K562 (cell line): ENCODE measurements at regions not wholly inside any gene's neighbourhood (a gene's known extent, or its start where the extent isn't known, plus 50 kb on each side); places are given as distances from the start of the nearest gene placed in this dataset.

Experiments used
- ATAC-seq: fragments of 200-7000 bp; cut with Tn5 transposase; 3 replicates; pipeline ENCODE4 v1.9.1; 2020; ENCODE audit warnings: moderate library complexity
- BruUV-seq: library from RNA; stranded (reverse); fragments of 400-500 nt; replicated peaks from 2 replicates; lab custom pipeline; 2021; lab: Mats Ljungman, UMichigan
- CTCF ChIA-PET: fragments of 300-600 bp; formaldehyde crosslinking; extraction: SDS; loops from one replicate; lab custom pipeline; 2021; ENCODE audit warnings: low intra/inter-chr PET ratio; lab: Yijun Ruan, JAX
- POLR2A ChIA-PET: fragments of 300-600, 350-650 bp; sonication (Branson Sonifier 250); formaldehyde crosslinking; extraction: SDS; loops from one replicate; lab custom pipeline; 2021; ENCODE audit warnings: antibody characterized with exemption, inconsistent platforms; lab: Yijun Ruan, JAX
- DNase-seq, 4 experiments: peaks; one replicate each; pipeline versions ENCODE4 v3.0.0 to v3.0.0-alpha.2; 2011 to 2018; ENCODE audit warnings: low spot score in 3 of 4, mixed read lengths in 3 of 4; ENCODE audit errors: extremely low read depth in 1 of 4
- FAIRE-seq: peaks from 2 replicates; lab custom pipeline; 2011; peaks lifted over from hg19 to GRCh38; lab: Jason Lieb, UNC
- H2AFZ ChIP-seq: 2 replicates; pipeline ENCODE4 v1.6.0; 2011; ENCODE audit warnings: low read depth, low read length, control low read depth, inconsistent platforms
- H3K27ac ChIP-seq: fragments of 200-600 bp; 3 replicates; pipeline ENCODE4 v1.8.0; 2011; ENCODE audit warnings: low read depth, mild to moderate bottlenecking, control low read depth, inconsistent platforms, low read length, moderate library complexity, mixed read lengths; ENCODE audit errors: extremely low read depth
- H3K27me3 ChIP-seq, 2 experiments: fragments of 300-600 bp in 1 of 2; 2 replicates in 1 of 2; 3 replicates in 1 of 2; pipeline versions ENCODE4 v1.6.0 to v1.8.0; 2011; ENCODE audit warnings: inconsistent platforms in 2 of 2, low read length in 2 of 2, mild to moderate bottlenecking in 1 of 2, mixed read lengths in 1 of 2, moderate library complexity in 1 of 2; ENCODE audit not compliant: control insufficient read depth in 2 of 2, insufficient read depth in 2 of 2
- H3K36me3 ChIP-seq: fragments of 300-600 bp; 3 replicates; pipeline ENCODE4 v1.8.0; 2011; ENCODE audit warnings: mild to moderate bottlenecking, low read length, inconsistent platforms; ENCODE audit not compliant: control insufficient read depth, insufficient read depth
- H3K4me1 ChIP-seq, 2 experiments: fragments of 200-600 bp in 1 of 2; replicated peaks in 1 of 2; 2 replicates in 1 of 2; 3 replicates in 1 of 2; pipeline versions ENCODE4 v1.5.1 to v1.8.0; 2011; ENCODE audit warnings: inconsistent platforms in 2 of 2, low read length in 2 of 2, mild to moderate bottlenecking in 1 of 2, mixed read lengths in 1 of 2, moderate library complexity in 1 of 2; ENCODE audit not compliant: control insufficient read depth in 2 of 2, insufficient read depth in 2 of 2
- H3K4me2 ChIP-seq: 2 replicates; pipeline ENCODE4 v1.6.1; 2011; ENCODE audit warnings: low read length, control low read depth, inconsistent platforms, mixed read lengths; ENCODE audit not compliant: insufficient read depth
- H3K4me3 ChIP-seq: fragments of 200-600 bp; sonication (generic), shearing (Covaris generic); 2 replicates; pipeline ENCODE4 v1.5.1; 2016; ENCODE audit warnings: control low read depth, inconsistent platforms
- H3K79me2 ChIP-seq: fragments of 200-600 bp; 3 replicates; pipeline ENCODE4 v1.8.0; 2011; ENCODE audit warnings: low read length, inconsistent platforms; ENCODE audit not compliant: control insufficient read depth, insufficient read depth
- H3K9ac ChIP-seq, 2 experiments: 2 replicates each; pipeline versions ENCODE4 v1.6.0 to v1.6.1; 2011; ENCODE audit warnings: low read depth in 2 of 2, low read length in 2 of 2, control low read depth in 1 of 2, inconsistent platforms in 1 of 2, mild to moderate bottlenecking in 1 of 2, mixed read lengths in 1 of 2; ENCODE audit not compliant: insufficient read depth in 1 of 2
- H3K9me1 ChIP-seq: one replicate; pipeline ENCODE4 v1.6.0; 2011; ENCODE audit warnings: inconsistent platforms, mild to moderate bottlenecking, low read length, moderate library complexity; ENCODE audit not compliant: control insufficient read depth, insufficient read depth
- H3K9me3 ChIP-seq: replicated peaks from 2 replicates; pipeline ENCODE4 v1.5.1; 2011; ENCODE audit warnings: low read depth, low read length, inconsistent platforms; ENCODE audit not compliant: control insufficient read depth, insufficient read depth
- H4K20me1 ChIP-seq: replicated peaks from 2 replicates; pipeline ENCODE4 v1.6.1; 2011; ENCODE audit warnings: low read length, inconsistent platforms, mixed read lengths; ENCODE audit not compliant: control insufficient read depth, insufficient read depth
- ARNT ChIP-seq, 2 experiments: fragments of 450-650 bp; IDR thresholded peaks; 2 replicates each; pipeline ENCODE4 v1.6.1; 2016; ENCODE audit warnings: mild to moderate bottlenecking in 1 of 2
- HBP1 ChIP-seq: fragments of 450-650 bp; formaldehyde crosslinking; IDR thresholded peaks from 2 replicates; pipeline ENCODE4 v1.4.0; 2022; ENCODE audit warnings: missing genetic modification characterization
- L3MBTL2 ChIP-seq: fragments of 450-650 bp; IDR thresholded peaks from 2 replicates; pipeline ENCODE4 v1.6.1; 2016; ENCODE audit warnings: mild to moderate bottlenecking, moderate library complexity
- LCOR ChIP-seq: sonication (generic); formaldehyde crosslinking; IDR thresholded peaks from 2 replicates; pipeline ENCODE4 v1.8.0; 2022; ENCODE audit warnings: mild to moderate bottlenecking, missing genetic modification reagents
- NFIC ChIP-seq: fragments of 450-650 bp; IDR thresholded peaks from 2 replicates; pipeline ENCODE4 v1.6.1; 2017; ENCODE audit warnings: mild to moderate bottlenecking, inconsistent platforms
- RBM25 ChIP-seq: fragments of 200-400 bp; formaldehyde crosslinking; IDR thresholded peaks from 2 replicates; pipeline ENCODE4 v1.6.1; 2018; ENCODE audit warnings: low read length, low read depth, moderate library complexity; ENCODE audit not compliant: severe bottlenecking
- ZNF239 ChIP-seq: fragments of 250-450 bp; sonication (Bioruptor Pico); IDR thresholded peaks from 2 replicates; pipeline ENCODE4 v1.4.0; 2020; ENCODE audit warnings: mild to moderate bottlenecking
- ZNF282 ChIP-seq: sonication (generic); formaldehyde crosslinking; IDR thresholded peaks from 2 replicates; pipeline ENCODE4 v1.8.1; 2023; ENCODE audit warnings: missing genetic modification reagents
- ZNF778 ChIP-seq: fragments of 450-650 bp; formaldehyde crosslinking; IDR thresholded peaks from 2 replicates; pipeline ENCODE4 v1.4.0; 2020; ENCODE audit warnings: mild to moderate bottlenecking, moderate library complexity
- WGBS: fragments of 100-300 bp; shearing (Covaris generic); methylation state at CpG from one replicate; pipeline ENCODE4 v1.1.6; 2016; ENCODE audit warnings: low coverage, mixed read lengths; ENCODE audit not compliant: insufficient coverage; ENCODE audit errors: missing lambda C conversion rate; 5-methylcytosine and 5-hydroxymethylcytosine counted together
- in situ Hi-C: fragments of 300-500 bp; cut with MboI; formaldehyde crosslinking; loops from 4 replicates; pipeline ENCODE4 v1.15.0; 2018; ENCODE audit warnings: inconsistent platforms, mixed read lengths
- intact Hi-C: fragments of 100-400 bp; cut with micrococcal nuclease; formaldehyde crosslinking; loops from 2 replicates; pipeline ENCODE4 v1.14.2; 2022

- in situ Hi-C loops = no loop called here
- Histone ChIP-seq H3K9me1 (no peaks in the 10 kb centered on the region), H3K79me2 (no peaks in the 10 kb centered on the region), H3K27ac (no peak overlapping the region), H3K9me3 (no peaks in the 10 kb centered on the region), H3K36me3 (no peaks in the 10 kb centered on the region), H3K4me2 (no peak overlapping the region), H2AFZ (no peak overlapping the region), H3K4me1 (peaks cover 0 to 3% of the 10 kb centered on the region in 2 experiments; a peak in 1 of 5 replicates), H3K4me3 (no peak overlapping the region), H4K20me1 (no peaks in the 10 kb centered on the region), H3K27me3 (peaks cover 9 to 22% of the 10 kb centered on the region in 2 experiments), H3K9ac (no peak overlapping the region)
- no peak for ATAC-seq
- FAIRE-seq = no peak
- no TSS peak for BruUV-seq
- 23% methylated on average over 6 of the region's 11 CpGs for WGBS
- ChIA-PET CTCF (no interaction called here), POLR2A (no interaction called here)
- TF ChIP-seq LCOR (CRISPR knock-in tag) (no peak), HBP1 (CRISPR knock-in tag) (no peak), ZNF778 (CRISPR knock-in tag) (no peak), L3MBTL2 (no peak), ARNT (IDR thresholded peaks at IDR 0.05) (no peak), ZNF239 (CRISPR knock-in tag) (peak; percentile 99), NFIC (0 out of 2 replicates have a peak, but pooled peaks have one; percentile 19), RBM25 (peak; percentile 82), ZNF282 (CRISPR knock-in tag) (no peak)
- intact Hi-C loops = no loop called here
- no peak for DNase-seq
Measured at GRCh38 chr16:11430601-11431317, 85.5 kb downstream of the RMI2 start.
